ENCODE measurements at regions not wholly inside any gene's neighbourhood (a gene's known extent, or its start where the extent isn't known, plus 50 kb on each side); places are given as distances from the start of the nearest gene placed in this dataset.

DNA sequence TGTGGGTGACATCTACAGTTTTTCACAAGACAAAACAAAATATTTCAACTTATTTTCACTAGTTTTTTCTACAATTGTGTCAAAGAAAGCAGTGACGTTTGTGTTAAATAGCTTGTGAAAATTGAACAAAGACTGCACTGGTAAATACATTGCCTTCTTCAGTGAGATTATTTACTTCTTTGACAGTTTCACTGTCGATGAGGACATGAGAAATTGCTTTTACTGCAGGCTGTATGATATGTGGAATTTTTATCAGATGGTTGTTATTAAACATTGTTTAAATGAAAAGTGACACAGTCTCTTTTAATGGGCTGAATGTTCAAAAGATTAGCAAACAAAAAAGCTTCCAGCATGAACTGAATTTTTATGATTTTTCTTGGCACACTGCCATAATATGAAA, 773.9 kb upstream of the CADM2 start:
- Histone ChIP-seq H3K27me3 (ENCODE audit: insufficient read depth, low read length, poor library complexity, severe bottlenecking) (no peaks in the 10 kb centered on the region), H3K4me1 (ENCODE audit: insufficient read depth, low read length, poor library complexity, severe bottlenecking) (no peaks in the 10 kb centered on the region), H2AFZ (ENCODE audit: low read length) (no peak overlapping the region), H3K36me3 (ENCODE audit: insufficient read depth, low read length) (no peaks in the 10 kb centered on the region), H3K4me2 (ENCODE audit: low read depth, low read length, poor library complexity, severe bottlenecking) (no peak overlapping the region), H3K9me3 (ENCODE audit: insufficient read depth, low read depth, low read length) (no peaks in the 10 kb centered on the region), H3K9ac (ENCODE audit: low read depth, low read length, poor library complexity, severe bottlenecking) (no peak overlapping the region), H4K20me1 (ENCODE audit: insufficient read depth, low read length, poor library complexity, severe bottlenecking) (no peaks in the 10 kb centered on the region), H3K9me2 (replicated peaks; ENCODE audit: low read depth, low read length) (no peaks in the 10 kb centered on the region), H3K4me3 (ENCODE audit: low read length, poor library complexity, severe bottlenecking) (no peak overlapping the region), H3K79me2 (ENCODE audit: insufficient read depth, low read length) (no peaks in the 10 kb centered on the region), H3F3A (ENCODE audit: low read depth) (no peaks in the 10 kb centered on the region)
- no peak for TF ChIP-seq EZH2phosphoT487 (IDR thresholded peaks at IDR 0.05; ENCODE audit: borderline replicate concordance)
- TF ChIP-seq, protein P1, sequence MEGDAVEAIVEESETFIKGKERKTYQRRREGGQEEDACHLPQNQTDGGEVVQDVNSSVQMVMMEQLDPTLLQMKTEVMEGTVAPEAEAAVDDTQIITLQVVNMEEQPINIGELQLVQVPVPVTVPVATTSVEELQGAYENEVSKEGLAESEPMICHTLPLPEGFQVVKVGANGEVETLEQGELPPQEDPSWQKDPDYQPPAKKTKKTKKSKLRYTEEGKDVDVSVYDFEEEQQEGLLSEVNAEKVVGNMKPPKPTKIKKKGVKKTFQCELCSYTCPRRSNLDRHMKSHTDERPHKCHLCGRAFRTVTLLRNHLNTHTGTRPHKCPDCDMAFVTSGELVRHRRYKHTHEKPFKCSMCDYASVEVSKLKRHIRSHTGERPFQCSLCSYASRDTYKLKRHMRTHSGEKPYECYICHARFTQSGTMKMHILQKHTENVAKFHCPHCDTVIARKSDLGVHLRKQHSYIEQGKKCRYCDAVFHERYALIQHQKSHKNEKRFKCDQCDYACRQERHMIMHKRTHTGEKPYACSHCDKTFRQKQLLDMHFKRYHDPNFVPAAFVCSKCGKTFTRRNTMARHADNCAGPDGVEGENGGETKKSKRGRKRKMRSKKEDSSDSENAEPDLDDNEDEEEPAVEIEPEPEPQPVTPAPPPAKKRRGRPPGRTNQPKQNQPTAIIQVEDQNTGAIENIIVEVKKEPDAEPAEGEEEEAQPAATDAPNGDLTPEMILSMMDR (conservative IDR thresholded peaks at IDR 0.05; ENCODE audit: low read length), result no peak

- Histone ChIP-seq H3K4me1 (ENCODE audit: insufficient read depth, low read length, poor library complexity, severe bottlenecking) (no peaks in the 10 kb centered on the region), H3K9ac (ENCODE audit: low read depth, low read length, poor library complexity, severe bottlenecking) (no peak overlapping the region), H3K4me3 (ENCODE audit: low read length, poor library complexity, severe bottlenecking) (no peak overlapping the region), H3K4me2 (ENCODE audit: low read depth, low read length, poor library complexity, severe bottlenecking) (no peak overlapping the region), H3K36me3 (ENCODE audit: insufficient read depth, low read length) (no peaks in the 10 kb centered on the region), H3K27me3 (ENCODE audit: insufficient read depth, low read length, poor library complexity, severe bottlenecking) (no peaks in the 10 kb centered on the region), H3F3A (ENCODE audit: low read depth) (no peaks in the 10 kb centered on the region), H3K79me2 (ENCODE audit: insufficient read depth, low read length) (no peaks in the 10 kb centered on the region), H3K9me2 (replicated peaks; ENCODE audit: low read depth, low read length) (no peaks in the 10 kb centered on the region), H4K20me1 (ENCODE audit: insufficient read depth, low read length, poor library complexity, severe bottlenecking) (no peaks in the 10 kb centered on the region), H3K9me3 (ENCODE audit: insufficient read depth, low read depth, low read length) (no peaks in the 10 kb centered on the region), H2AFZ (ENCODE audit: low read length) (no peak overlapping the region)
- TF ChIP-seq EZH2phosphoT487 (IDR thresholded peaks at IDR 0.05; ENCODE audit: borderline replicate concordance), result no peak
- TF ChIP-seq, protein P1 (conservative IDR thresholded peaks at IDR 0.05; ENCODE audit: low read length), result no peak
These were observed 764.8 kb upstream of the CADM2 start for GRCh38 chr3:84194029-84194428.

GRCh38 chr3:84209474-84209873, 749.3 kb upstream of the CADM2 start:
- Histone ChIP-seq H3K36me3 (ENCODE audit: insufficient read depth, low read length) (no peaks in the 10 kb centered on the region), H3K9me3 (ENCODE audit: insufficient read depth, low read depth, low read length) (no peaks in the 10 kb centered on the region), H3K4me3 (ENCODE audit: low read length, poor library complexity, severe bottlenecking) (no peak overlapping the region), H3K9ac (ENCODE audit: low read depth, low read length, poor library complexity, severe bottlenecking) (no peak overlapping the region), H3F3A (ENCODE audit: low read depth) (no peaks in the 10 kb centered on the region), H4K20me1 (ENCODE audit: insufficient read depth, low read length, poor library complexity, severe bottlenecking) (no peaks in the 10 kb centered on the region), H3K4me1 (ENCODE audit: insufficient read depth, low read length, poor library complexity, severe bottlenecking) (no peaks in the 10 kb centered on the region), H3K79me2 (ENCODE audit: insufficient read depth, low read length) (no peaks in the 10 kb centered on the region), H2AFZ (ENCODE audit: low read length) (no peak overlapping the region), H3K4me2 (ENCODE audit: low read depth, low read length, poor library complexity, severe bottlenecking) (no peak overlapping the region), H3K9me2 (replicated peaks; ENCODE audit: low read depth, low read length) (no peaks in the 10 kb centered on the region; the same call in 1 of the 2 replicates), H3K27me3 (ENCODE audit: insufficient read depth, low read length, poor library complexity, severe bottlenecking) (no peaks in the 10 kb centered on the region)
- no peak for TF ChIP-seq EZH2phosphoT487 (IDR thresholded peaks at IDR 0.05; ENCODE audit: borderline replicate concordance)
- TF ChIP-seq, protein P1 (conservative IDR thresholded peaks at IDR 0.05; ENCODE audit: low read length), result no peak
